Uterus (tissue), 2 donors: ENCODE measurements at regions not wholly inside any gene's neighbourhood (a gene's known extent, or its start where the extent isn't known, plus 50 kb on each side); places are given as distances from the start of the nearest gene placed in this dataset.

ENCODE experiments used
- POLR2A ChIP-seq, 2 donors: fragments of 450-650 bp; IDR thresholded peaks; one replicate each; pipeline ENCODE4 v1.6.1; 2016; ENCODE audit warnings: antibody characterized with exemption in 2 of 2, mild to moderate bottlenecking in 1 of 2, moderate library complexity in 1 of 2
- TF ChIP-seq, protein P1 (sequence below), 4 experiments: fragments of 200-600 bp in 2 of 4; fragments of 450-650 bp in 2 of 4; sonication (generic) in 2 of 4; IDR thresholded peaks; one replicate each; pipeline ENCODE4 v1.5.1; 2016 to 2019; ENCODE audit warnings: antibody characterized with exemption in 4 of 4, mild to moderate bottlenecking in 2 of 4, moderate library complexity in 1 of 4

DNA sequence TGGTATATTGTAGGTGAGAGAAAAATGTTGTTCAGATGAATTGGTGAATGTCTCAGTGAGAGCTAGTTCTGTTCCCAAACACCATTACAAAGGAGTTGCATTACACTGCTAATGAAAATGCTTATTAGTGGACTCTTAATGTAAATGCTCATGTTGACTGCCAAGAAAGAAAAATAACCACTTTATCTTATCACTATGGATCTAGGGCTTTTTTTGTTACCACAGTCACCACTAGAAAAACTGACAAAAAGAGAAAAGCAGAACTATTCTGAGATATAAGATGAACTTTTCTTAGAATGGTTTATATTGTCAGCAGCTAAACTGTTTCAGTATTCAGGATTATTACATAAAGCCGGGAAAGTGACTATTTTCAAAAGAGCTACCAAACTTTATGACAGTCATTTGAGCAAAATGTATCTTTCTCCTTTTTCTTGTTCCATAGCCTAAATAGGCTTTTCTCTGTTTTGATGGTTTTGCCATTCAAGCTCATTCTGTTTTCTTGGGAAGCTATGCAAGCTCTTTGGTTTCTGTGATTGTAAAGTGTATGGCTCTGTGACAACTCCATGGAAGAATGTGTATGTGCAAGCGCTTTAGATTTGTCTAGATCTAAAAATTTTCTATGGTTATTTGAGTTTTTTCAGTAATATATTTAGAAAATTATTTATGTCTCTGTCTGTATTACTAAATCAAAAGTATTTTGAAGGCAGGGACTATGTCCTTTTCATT is 64.2 kb upstream of the DPH5 start:
- TF ChIP-seq, protein P1, sequence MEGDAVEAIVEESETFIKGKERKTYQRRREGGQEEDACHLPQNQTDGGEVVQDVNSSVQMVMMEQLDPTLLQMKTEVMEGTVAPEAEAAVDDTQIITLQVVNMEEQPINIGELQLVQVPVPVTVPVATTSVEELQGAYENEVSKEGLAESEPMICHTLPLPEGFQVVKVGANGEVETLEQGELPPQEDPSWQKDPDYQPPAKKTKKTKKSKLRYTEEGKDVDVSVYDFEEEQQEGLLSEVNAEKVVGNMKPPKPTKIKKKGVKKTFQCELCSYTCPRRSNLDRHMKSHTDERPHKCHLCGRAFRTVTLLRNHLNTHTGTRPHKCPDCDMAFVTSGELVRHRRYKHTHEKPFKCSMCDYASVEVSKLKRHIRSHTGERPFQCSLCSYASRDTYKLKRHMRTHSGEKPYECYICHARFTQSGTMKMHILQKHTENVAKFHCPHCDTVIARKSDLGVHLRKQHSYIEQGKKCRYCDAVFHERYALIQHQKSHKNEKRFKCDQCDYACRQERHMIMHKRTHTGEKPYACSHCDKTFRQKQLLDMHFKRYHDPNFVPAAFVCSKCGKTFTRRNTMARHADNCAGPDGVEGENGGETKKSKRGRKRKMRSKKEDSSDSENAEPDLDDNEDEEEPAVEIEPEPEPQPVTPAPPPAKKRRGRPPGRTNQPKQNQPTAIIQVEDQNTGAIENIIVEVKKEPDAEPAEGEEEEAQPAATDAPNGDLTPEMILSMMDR (IDR thresholded peaks at IDR 0.05): no peak
- TF ChIP-seq POLR2A (IDR thresholded peaks at IDR 0.05): no peak
